GM23338 (cell line): ENCODE measurements at regions not wholly inside any gene's neighbourhood (a gene's known extent, or its start where the extent isn't known, plus 50 kb on each side); places are given as distances from the start of the nearest gene placed in this dataset.

Experiments
- ATAC-seq: fragments of 200-7000 bp; cut with Tn5 transposase; 3 replicates; pipeline ENCODE4 v1.9.1; 2020
- DNase-seq: peaks from one replicate; pipeline ENCODE4 v3.0.0-alpha.2; 2015; ENCODE audit warnings: low spot score
- H2AFZ ChIP-seq: fragments of 200-600 bp; sonication (generic); 2 replicates; pipeline ENCODE4 v1.8.0; 2016; ENCODE audit warnings: antibody characterized with exemption, mild to moderate bottlenecking, moderate library complexity
- H3F3A ChIP-seq: fragments of 200-600 bp; sonication (generic); replicated peaks from 2 replicates; pipeline ENCODE4 v1.8.0; 2017; ENCODE audit warnings: antibody characterized with exemption, mixed run types, low read depth
- H3K27ac ChIP-seq: fragments of 200-600 bp; sonication (generic); 2 replicates; pipeline ENCODE4 v1.6.1; 2016; ENCODE audit warnings: low read depth
- H3K27me3 ChIP-seq: fragments of 200-600 bp; sonication (generic); 2 replicates; pipeline ENCODE4 v1.8.0; 2016; ENCODE audit warnings: mild to moderate bottlenecking, mixed run types, moderate library complexity; ENCODE audit not compliant: insufficient read depth
- H3K36me3 ChIP-seq: fragments of 200-600 bp; sonication (generic); 2 replicates; pipeline ENCODE4 v1.8.0; 2016; ENCODE audit warnings: mild to moderate bottlenecking; ENCODE audit not compliant: insufficient read depth
- H3K4me1 ChIP-seq: fragments of 200-600 bp; sonication (generic); 2 replicates; pipeline ENCODE4 v1.8.0; 2016; ENCODE audit warnings: mild to moderate bottlenecking, moderate library complexity; ENCODE audit not compliant: insufficient read depth
- H3K4me2 ChIP-seq: fragments of 200-600 bp; sonication (generic); 2 replicates; pipeline ENCODE4 v1.7.1; 2017; ENCODE audit warnings: mixed run types
- H3K4me3 ChIP-seq: fragments of 200-600 bp; sonication (generic); 2 replicates; pipeline ENCODE4 v1.6.1; 2016; ENCODE audit warnings: mixed run types
- H3K79me2 ChIP-seq: fragments of 200-600 bp; sonication (generic); replicated peaks from 2 replicates; pipeline ENCODE4 v1.8.0; 2017; ENCODE audit warnings: mild to moderate bottlenecking; ENCODE audit not compliant: insufficient read depth
- H3K9me2 ChIP-seq: fragments of 200-600 bp; sonication (generic); 2 replicates; pipeline ENCODE4 v1.8.0; 2017; ENCODE audit not compliant: insufficient read depth
- H4K20me1 ChIP-seq: fragments of 200-600 bp; sonication (generic); replicated peaks from 2 replicates; pipeline ENCODE4 v1.8.0; 2017; ENCODE audit warnings: mild to moderate bottlenecking; ENCODE audit not compliant: insufficient read depth
- H3K27ac Mint-ChIP-seq: 2 replicates; pipeline ENCODE4 v1.8.0; 2020; ENCODE audit warnings: inconsistent platforms, mild to moderate bottlenecking, moderate library complexity, mixed read lengths
- H3K27me3 Mint-ChIP-seq: 3 replicates; pipeline ENCODE4 v1.8.0; 2022; ENCODE audit warnings: low read depth, mild to moderate bottlenecking, moderate library complexity, mixed read lengths, inconsistent platforms; ENCODE audit not compliant: insufficient read depth, poor library complexity
- H3K36me3 Mint-ChIP-seq: 3 replicates; pipeline ENCODE4 v1.8.0; 2021; ENCODE audit warnings: low read depth, mild to moderate bottlenecking, inconsistent platforms, moderate library complexity, mixed read lengths
- H3K4me1 Mint-ChIP-seq: 3 replicates; pipeline ENCODE4 v1.8.0; 2020; ENCODE audit warnings: mild to moderate bottlenecking, inconsistent platforms, mixed read lengths
- H3K4me3 Mint-ChIP-seq: 3 replicates; pipeline ENCODE4 v1.8.0; 2021; ENCODE audit warnings: moderate library complexity, mild to moderate bottlenecking, inconsistent platforms, mixed read lengths
- H3K9me3 Mint-ChIP-seq: 3 replicates; pipeline ENCODE4 v1.8.0; 2020; ENCODE audit warnings: moderate library complexity, mild to moderate bottlenecking, inconsistent platforms, mixed read lengths
- CREB1 ChIP-seq: fragments of 250-450 bp; sonication (Bioruptor Pico); IDR thresholded peaks from 2 replicates; pipeline ENCODE4 v1.5.0; 2020; ENCODE audit warnings: low read depth, mild to moderate bottlenecking, moderate library complexity
- CTCF ChIP-seq, 2 experiments: fragments of 200-600 bp in 1 of 2; sonication (generic) in 1 of 2; conservative IDR thresholded peaks; 2 replicates each; pipeline versions ENCODE4 v1.5.1 to v1.6.1; 2016 to 2017; ENCODE audit warnings: antibody characterized with exemption in 2 of 2, low read depth in 2 of 2, mild to moderate bottlenecking in 2 of 2, moderate library complexity in 1 of 2
- ETS1 ChIP-seq: IDR thresholded peaks from 2 replicates; pipeline ENCODE4 v1.6.1; 2016; ENCODE audit warnings: antibody characterized with exemption
- EZH2 ChIP-seq: fragments of 200-600 bp; sonication (generic); IDR thresholded peaks from one replicate; pipeline ENCODE4 v1.8.0; 2017; ENCODE audit warnings: antibody characterized with exemption, mild to moderate bottlenecking, low read depth; ENCODE audit not compliant: unreplicated experiment
- EZH2phosphoT487 ChIP-seq: fragments of 200-600 bp; sonication (generic); IDR thresholded peaks from one replicate; pipeline ENCODE4 v1.8.1; 2018; ENCODE audit warnings: antibody characterized with exemption; ENCODE audit not compliant: unreplicated experiment
- JUNB ChIP-seq: IDR thresholded peaks from one replicate; pipeline ENCODE4 v1.6.1; 2016; ENCODE audit warnings: antibody characterized with exemption; ENCODE audit not compliant: unreplicated experiment
- NANOG ChIP-seq: IDR thresholded peaks from 2 replicates; pipeline ENCODE4 v1.6.1; 2016; ENCODE audit warnings: antibody characterized with exemption, borderline replicate concordance
- POLR2AphosphoS5 ChIP-seq: IDR thresholded peaks from 2 replicates; pipeline ENCODE4 v1.6.1; 2016; ENCODE audit warnings: antibody characterized with exemption, low read depth
- REST ChIP-seq: IDR thresholded peaks from one replicate; pipeline ENCODE4 v1.6.1; 2018; ENCODE audit warnings: antibody characterized with exemption; ENCODE audit not compliant: unreplicated experiment
- STAT1 ChIP-seq: IDR thresholded peaks from one replicate; pipeline ENCODE4 v1.6.1; 2016; ENCODE audit warnings: antibody characterized with exemption; ENCODE audit not compliant: unreplicated experiment
- ZNF114 ChIP-seq: fragments of 250-450 bp; sonication (Bioruptor Pico); IDR thresholded peaks from 2 replicates; pipeline ENCODE4 v1.5.0; 2020; ENCODE audit warnings: mild to moderate bottlenecking, moderate library complexity
- ZNF331 ChIP-seq: fragments of 250-450 bp; sonication (Bioruptor Pico); IDR thresholded peaks from 2 replicates; pipeline ENCODE4 v1.5.0; 2020; ENCODE audit warnings: low read depth, mild to moderate bottlenecking, moderate library complexity
- ZNF462 ChIP-seq: fragments of 250-450 bp; sonication (Bioruptor Pico); IDR thresholded peaks from 2 replicates; pipeline ENCODE4 v1.5.0; 2020; ENCODE audit warnings: mild to moderate bottlenecking, moderate library complexity

GRCh38 chr3:8290611-8291010, 211.0 kb upstream of the LMCD1 start:
- no peak overlapping the region for H3K27ac Mint-ChIP-seq
- H4K20me1 ChIP-seq, result no peaks in the 10 kb centered on the region
- H3K4me2 ChIP-seq, result no peak overlapping the region
- TF ChIP-seq ZNF331 (CRISPR knock-in tag) (no peak), EZH2 (no peak), REST (no peak), POLR2AphosphoS5 (no peak), CTCF (conservative IDR thresholded peaks at IDR 0.05; ENCODE audit: low read depth in 2 of 2) (no peak), STAT1 (no peak), NANOG (no peak), ETS1 (no peak), JUNB (no peak), ZNF114 (CRISPR knock-in tag) (no peak), ZNF462 (CRISPR knock-in tag) (no peak), CREB1 (CRISPR knock-in tag) (no peak), EZH2phosphoT487 (no peak)
- H3K9me2 ChIP-seq, result no peaks in the 10 kb centered on the region
- H3K27me3 ChIP-seq, result no peaks in the 10 kb centered on the region
- no peaks in the 10 kb centered on the region; the same call in 2 of the 3 replicates for H3K9me3 Mint-ChIP-seq
- no peaks in the 10 kb centered on the region for H3F3A ChIP-seq
- H3K36me3 Mint-ChIP-seq, result no peaks in the 10 kb centered on the region
- no peak for ATAC-seq
- H3K4me3 Mint-ChIP-seq, result no peak overlapping the region
- H2AFZ ChIP-seq, result no peak overlapping the region
- peaks cover 6% of the 10 kb centered on the region; the same call in 2 of the 3 replicates for H3K4me1 Mint-ChIP-seq
- H3K79me2 ChIP-seq, result no peaks in the 10 kb centered on the region
- no peaks in the 10 kb centered on the region for H3K36me3 ChIP-seq
- no peaks in the 10 kb centered on the region for H3K27me3 Mint-ChIP-seq
- H3K4me1 ChIP-seq, result no peaks in the 10 kb centered on the region
- DNase-seq, result no peak
- no peak overlapping the region for H3K27ac ChIP-seq
- no peak overlapping the region for H3K4me3 ChIP-seq
